ENCODE measurements at regions not wholly inside any gene's neighbourhood (a gene's known extent, or its start where the extent isn't known, plus 50 kb on each side); places are given as distances from the start of the nearest gene placed in this dataset.

DNA sequence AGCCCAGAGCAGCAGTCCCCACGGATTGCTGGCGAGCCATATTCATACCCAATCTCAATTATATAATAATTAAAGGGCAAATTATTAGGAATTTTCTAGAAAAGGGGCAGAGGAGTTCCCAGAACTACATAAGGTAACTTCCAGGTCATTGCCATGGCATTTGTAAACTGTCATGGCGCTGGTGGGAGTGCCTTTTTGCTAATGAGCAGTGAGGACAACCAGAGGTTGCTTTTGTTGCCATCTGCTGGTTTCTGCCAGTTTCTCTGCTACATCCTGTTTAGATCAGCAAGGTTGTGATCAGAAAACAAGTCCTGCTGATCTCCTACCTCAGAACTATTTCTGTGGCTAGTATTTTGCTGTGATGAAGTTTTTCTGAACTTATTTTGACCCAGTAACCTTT lies 159.8 kb upstream of the PIEZO2 start:
- DNase-seq = no peak

DNA sequence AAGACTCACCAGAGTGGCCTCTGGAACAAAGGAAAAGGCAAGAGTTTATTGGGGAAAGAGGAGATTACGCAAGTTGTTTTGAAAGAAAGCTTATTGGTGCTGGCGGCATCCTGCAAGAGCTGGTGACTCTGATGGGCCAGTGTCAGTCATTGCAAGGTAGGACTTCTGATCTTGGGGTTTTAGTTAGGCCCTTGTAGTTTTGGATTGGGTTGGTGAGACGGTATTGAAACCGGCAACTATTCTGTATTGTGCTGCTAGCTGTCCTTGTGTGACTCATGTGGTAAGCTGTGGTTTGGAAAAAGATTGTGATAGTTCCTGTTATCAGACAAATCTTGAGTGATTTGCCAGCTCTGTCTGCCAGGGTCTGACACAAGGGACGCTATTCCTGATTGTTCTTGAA lies 159.1 kb upstream of the PIEZO2 start:
- no peak for DNase-seq

DNA sequence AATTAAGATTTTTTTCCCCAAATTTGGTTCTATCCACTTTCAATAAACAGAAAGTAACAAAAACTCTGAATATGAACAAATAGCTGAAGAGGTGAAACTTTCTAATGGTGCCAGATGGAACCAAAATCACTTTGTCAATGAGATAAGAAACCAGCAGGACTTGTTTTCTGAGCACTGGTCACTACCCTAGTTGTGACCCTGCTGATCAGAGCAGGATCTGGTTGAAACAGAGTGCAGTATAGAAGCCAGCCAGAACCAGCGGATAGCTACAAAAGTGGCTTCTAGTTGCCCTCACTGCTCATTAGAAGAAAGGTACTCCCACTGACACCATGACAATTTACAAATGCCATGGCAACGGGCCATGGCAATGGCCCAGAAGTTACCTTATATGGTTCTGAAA lies 158.3 kb upstream of the PIEZO2 start:
- no peak for DNase-seq

DNA sequence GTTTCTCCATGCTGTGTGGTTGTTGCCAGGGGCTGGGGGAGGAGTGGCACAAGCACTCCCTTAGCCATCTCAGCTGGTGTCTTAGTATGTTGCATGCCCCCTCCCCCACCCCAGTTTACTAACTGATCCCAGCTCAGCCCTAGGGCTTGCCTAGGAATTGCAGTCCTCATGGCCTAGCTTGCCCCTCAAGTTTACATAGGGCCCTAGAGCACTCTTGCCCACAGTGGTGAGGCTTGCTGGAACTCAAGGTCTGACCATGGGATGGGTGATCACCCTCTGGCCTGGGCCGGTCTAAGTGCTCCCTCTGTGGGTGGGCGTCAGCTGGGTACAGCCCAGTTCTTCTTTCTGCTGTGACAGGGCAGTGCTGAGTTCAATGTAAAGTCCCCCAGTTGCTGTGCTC lies 156.1 kb upstream of the PIEZO2 start:
- no peak for DNase-seq

- no peak for DNase-seq
Measured at GRCh38 chr18:11304928-11305327, 155.6 kb upstream of the PIEZO2 start.

DNA sequence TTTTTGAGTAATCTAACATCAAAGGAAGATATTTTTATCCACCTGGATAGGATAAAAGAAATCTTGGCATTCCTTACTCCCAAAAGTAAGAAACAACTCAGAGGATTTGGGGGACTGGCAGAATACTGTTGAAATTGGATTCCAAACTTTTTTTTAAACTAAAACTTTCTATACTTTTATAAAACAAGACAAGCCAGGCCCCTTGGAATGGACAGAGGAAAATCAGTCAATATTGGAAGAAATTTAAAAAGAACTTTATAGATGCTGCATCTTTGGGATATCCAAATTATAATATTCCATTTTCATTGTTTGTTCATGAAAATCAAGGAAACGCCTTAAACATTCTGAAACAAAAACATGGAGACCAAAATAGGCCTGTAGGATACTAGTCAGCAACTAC lies 147.6 kb upstream of the PIEZO2 start:
- no peak for DNase-seq

GRCh38 chr18:11293794-11294193 lies 144.4 kb upstream of the PIEZO2 start:
- DNase-seq = no peak

- no peak for DNase-seq
Measured at GRCh38 chr18:11290786-11291185, 141.4 kb upstream of the PIEZO2 start.

DNA sequence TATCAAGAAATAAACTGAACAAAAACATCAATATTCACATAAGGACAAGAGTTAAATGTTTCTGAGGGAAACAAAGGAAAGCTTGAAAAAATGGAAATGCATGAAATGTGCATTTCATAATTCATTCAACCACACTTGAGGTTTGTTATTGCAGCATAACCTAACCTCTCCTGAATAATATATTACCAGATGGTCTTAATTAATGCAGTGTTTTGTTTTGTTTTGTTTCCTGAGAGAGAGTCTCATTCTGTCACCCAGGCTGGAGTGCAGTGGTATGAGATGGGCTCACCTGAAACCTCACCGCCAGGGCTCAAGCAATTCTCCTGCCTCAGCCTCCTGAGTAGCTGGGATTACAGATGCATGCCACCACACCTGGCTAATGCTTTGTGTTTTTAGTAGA lies 139.9 kb upstream of the PIEZO2 start:
- no peak for DNase-seq

GRCh38 chr18:11288401-11288800 lies 139.0 kb upstream of the PIEZO2 start:
- no peak for DNase-seq

DNA sequence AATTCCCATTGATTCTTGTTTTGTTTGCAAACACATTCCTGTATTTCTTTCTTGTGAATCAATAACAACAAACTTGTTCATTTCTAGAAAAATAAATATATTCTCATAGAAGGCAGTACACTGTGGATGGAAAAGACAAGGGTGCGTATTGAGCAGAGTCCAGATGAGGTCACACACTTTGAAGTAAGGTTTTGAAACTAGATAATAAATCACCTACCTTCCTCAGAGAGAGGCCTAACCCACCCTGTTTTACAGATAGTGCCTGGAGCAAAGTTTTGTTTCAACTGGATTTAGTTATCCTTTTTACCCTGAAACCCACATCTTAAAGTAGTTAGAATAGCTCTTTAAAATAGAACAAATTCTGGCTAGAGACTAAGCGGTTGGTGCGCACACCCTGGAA lies 137.1 kb upstream of the PIEZO2 start:
- DNase-seq = no peak

DNA sequence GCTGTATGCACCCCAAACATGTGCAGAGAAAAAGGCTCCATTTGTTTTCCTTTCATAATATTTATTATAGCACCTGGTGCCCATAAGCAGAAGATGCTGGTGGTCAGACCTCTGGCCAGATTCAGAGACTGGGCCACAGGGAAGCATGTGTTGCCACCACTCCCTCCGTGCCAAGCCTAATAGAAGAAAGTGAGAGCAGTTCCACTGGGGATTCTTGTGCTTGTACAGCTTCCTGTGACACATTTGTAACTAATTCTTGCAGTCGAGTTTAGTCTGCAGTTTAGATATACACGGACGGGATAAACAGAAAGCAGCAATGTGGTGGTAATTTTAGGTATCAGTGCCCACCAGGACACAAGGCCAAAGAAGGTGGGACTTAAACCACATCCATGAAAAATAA lies 135.4 kb upstream of the PIEZO2 start:
- no peak for DNase-seq

- DNase-seq = no peak
Measured at GRCh38 chr18:11284349-11284748, 135.0 kb upstream of the PIEZO2 start.

DNA sequence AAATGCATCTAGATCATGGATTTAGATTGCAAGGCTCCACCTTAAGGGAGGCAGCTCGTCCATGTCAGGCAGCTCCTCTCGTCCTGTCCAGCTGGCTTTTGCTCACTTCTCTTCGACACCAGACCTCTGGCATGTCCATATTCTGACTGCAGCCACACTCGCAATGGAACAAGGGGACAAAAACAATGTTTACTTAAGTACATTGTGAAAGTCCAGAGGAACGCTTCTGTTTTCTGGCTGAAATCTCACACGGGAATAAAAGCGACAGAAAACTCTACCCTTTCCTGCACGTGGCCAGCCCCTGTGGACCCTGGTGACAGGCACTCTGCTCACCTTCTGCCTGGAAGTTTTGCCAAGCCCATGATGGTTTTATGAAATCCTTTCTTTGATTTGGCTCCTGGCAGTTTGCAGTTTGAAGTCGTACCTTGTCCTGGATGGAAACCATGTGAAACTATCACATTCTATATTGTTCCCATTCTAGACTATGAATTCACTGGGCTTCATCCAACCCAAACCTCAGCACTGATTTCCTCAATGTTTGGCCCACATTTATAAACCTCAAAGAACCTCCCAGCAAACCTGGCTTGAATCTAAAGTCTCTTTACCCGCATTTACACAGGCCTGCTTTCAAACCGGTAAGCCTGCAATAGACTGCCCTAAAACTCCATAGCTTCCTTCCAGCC lies 134.3 kb upstream of the PIEZO2 start:
- DNase-seq = no peak

GRCh38 chr18:11279461-11279860 lies 130.1 kb upstream of the PIEZO2 start:
- DNase-seq = no peak

DNA sequence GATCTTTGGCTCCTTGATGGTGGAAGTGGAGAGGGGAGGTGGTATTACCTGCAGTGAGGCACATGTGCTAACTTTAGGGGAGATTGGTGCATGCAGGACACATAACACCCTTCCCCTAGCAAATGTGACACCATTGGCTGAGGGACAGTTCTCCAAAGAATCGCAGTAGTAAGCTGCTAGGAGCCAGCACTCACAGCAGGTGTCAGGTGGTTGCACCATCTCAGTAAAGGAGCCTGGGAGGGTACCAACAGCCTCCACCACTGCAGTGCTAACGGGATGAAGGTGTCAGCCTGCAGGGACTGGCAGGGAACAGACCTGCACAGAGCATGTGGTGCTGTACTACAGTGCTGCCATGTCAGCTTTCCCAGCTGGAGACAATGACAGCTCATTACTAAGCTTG lies 127.3 kb upstream of the PIEZO2 start:
- DNase-seq = no peak

DNA sequence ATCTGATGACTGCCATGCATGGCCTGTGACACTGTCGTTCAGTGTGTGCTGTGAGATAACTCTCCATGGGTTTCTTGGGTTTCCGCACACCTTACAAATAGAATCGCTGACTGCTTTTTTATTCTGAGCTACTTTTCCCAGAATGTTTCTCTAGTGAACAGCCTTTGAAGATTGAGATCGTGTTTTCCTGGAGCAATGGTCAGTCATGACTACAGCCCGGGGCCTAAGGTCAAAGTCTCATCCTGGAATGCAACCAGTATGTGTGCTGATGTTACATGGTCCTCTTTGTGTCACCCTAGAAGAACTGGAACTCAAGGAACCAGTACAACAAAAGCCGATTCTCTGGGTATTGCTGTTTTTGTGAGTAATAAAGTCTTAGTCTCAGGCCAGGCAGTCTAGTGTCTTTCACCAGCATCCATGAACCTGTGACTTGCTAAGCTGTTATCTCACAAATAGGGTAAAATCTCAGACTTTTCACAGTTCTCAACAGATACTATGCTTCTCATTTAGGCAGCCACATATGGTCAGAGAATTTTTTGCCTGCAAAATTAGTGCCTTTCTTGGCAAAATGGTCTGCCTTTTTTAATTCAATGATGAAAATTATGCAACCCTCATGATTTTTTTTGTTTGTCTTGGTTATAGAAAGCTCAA lies 124.9 kb upstream of the PIEZO2 start:
- DNase-seq = no peak

GRCh38 chr18:11272516-11272915 lies 123.1 kb upstream of the PIEZO2 start:
- no peak for DNase-seq

DNA sequence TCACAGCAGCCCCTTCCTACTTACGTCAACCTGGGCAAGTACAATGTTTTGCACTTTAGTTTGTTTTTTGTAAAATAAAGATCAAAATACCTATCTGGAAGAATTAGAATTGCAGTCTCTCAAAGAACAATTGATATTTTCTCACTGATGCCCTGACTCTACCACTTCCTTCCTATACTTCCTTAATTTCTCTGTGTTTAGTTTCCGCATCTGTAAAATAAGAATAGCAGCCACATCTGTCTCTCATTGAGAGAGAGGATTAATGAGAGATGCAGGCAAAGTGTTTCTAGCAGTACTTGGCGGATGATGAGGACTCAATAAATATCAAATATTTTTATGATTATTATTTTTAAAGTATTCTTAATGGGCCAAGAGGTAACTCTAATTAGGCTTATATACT lies 122.6 kb upstream of the PIEZO2 start:
- no peak for DNase-seq

GRCh38 chr18:11269257-11269656 lies 119.9 kb upstream of the PIEZO2 start:
- DNase-seq = no peak

DNA sequence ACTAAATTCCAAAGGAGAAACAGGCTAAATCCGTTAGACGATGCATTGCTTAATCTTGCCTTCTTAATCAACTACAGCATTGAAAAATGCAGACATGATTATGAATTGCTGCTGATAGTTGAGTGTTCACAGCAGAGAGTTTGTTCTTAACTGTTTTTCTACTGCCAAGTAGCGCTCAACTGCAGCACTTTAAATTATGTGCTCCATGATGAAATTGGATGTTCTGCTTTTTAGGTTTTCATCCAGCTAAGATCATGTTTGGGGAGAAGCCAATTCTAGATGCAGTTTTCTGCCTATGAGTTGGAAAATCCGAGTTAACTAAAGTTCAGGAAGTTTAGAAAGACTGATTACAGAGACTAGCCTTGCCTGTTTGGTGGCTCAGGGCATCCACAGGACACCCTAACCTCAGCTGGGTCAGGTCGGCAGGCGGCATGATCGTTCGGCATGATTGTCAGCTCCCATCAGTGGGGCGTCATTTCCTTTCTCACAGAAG lies 119.4 kb upstream of the PIEZO2 start:
- no peak for DNase-seq

DNA sequence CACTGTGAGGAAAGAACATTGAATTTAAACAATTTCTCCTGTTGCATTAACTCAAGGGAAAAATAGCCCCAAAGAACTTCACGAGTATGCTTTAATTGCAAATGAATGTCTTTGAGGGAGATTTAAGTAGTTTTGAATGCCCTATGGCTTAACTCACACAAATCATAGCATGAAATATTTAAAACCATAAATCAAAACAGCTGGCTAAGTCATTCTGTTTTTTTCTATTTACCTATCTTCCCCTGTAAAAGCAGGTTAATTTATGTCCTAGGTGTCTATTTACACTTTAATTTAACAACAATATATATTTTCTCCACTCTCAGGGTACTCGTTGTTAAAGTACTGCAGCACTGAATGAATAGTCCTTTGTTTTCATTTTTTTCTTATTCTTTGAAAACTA lies 118.8 kb upstream of the PIEZO2 start:
- DNase-seq = no peak

DNA sequence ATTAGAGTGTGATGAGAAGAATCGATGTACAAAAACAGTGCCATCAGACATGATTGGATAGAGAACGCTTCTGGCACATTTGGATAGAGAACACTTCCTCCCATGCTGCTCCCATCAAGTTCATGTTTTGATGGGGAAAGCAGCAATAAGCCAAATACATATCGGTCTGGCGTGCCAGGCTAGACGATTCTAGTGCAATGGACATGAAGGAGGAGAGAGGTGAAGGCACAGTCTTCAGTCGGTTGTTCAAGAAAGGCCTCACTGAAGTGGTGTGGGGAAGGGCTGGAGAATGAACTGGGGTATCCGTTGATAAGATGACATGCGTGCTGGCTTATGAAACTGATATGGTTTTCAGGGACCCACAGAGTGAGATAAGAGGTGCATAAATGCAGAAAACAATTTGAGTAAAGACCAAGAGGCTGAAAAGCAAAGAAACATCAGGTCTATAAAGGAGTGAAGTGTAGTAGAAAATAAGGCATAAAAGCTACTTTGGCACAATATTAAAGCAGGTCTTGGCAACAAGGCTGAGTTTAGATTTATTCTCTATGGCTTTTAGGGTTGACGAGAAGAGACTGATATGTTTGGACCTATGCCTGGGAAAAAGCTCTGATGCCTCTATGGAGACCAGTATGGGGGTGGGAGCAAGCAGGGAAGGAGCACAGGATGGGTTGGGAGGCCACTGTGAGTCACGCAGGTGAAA lies 117.6 kb upstream of the PIEZO2 start:
- DNase-seq = no peak

GRCh38 chr18:11261486-11261885 lies 112.1 kb upstream of the PIEZO2 start:
- DNase-seq = no peak

Data from activated CD4-positive, alpha-beta T cell treated with anti-CD3 and anti-CD28 coated beads, Interleukin-2, amount 50 U/mL, for 1 hour (primary cell).